ENCODE measurements at regions not wholly inside any gene's neighbourhood (a gene's known extent, or its start where the extent isn't known, plus 50 kb on each side); places are given as distances from the start of the nearest gene placed in this dataset.

- TF ChIP-seq, protein P1, sequence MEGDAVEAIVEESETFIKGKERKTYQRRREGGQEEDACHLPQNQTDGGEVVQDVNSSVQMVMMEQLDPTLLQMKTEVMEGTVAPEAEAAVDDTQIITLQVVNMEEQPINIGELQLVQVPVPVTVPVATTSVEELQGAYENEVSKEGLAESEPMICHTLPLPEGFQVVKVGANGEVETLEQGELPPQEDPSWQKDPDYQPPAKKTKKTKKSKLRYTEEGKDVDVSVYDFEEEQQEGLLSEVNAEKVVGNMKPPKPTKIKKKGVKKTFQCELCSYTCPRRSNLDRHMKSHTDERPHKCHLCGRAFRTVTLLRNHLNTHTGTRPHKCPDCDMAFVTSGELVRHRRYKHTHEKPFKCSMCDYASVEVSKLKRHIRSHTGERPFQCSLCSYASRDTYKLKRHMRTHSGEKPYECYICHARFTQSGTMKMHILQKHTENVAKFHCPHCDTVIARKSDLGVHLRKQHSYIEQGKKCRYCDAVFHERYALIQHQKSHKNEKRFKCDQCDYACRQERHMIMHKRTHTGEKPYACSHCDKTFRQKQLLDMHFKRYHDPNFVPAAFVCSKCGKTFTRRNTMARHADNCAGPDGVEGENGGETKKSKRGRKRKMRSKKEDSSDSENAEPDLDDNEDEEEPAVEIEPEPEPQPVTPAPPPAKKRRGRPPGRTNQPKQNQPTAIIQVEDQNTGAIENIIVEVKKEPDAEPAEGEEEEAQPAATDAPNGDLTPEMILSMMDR (IDR thresholded peaks at IDR 0.05): no peak
- TF ChIP-seq POLR2A (IDR thresholded peaks at IDR 0.05) (no peak), POLR2AphosphoS5 (IDR thresholded peaks at IDR 0.05) (no peak), EP300 (IDR thresholded peaks at IDR 0.05) (no peak)
- no peaks in the 10 kb centered on the region for H3K27me3 ChIP-seq
- H3K4me1 ChIP-seq: no peaks in the 10 kb centered on the region
- H3K27ac ChIP-seq: no peak overlapping the region
- DNase-seq: no peak
- H3K9me3 ChIP-seq: no peaks in the 10 kb centered on the region
- WGBS, 5 donors: 83 to 90% (median 86%) methylated on average over 4 of the region's 4 CpGs
- no peak overlapping the region for H3K4me3 ChIP-seq
- intact Hi-C loops (cut with DNase I; ENCODE audit: low total_unique reads): no loop called here
- H3K36me3 ChIP-seq: no peaks in the 10 kb centered on the region
These were observed 122.6 kb upstream of the FERMT1 start for GRCh38 chr20:6245436-6245835.

DNA sequence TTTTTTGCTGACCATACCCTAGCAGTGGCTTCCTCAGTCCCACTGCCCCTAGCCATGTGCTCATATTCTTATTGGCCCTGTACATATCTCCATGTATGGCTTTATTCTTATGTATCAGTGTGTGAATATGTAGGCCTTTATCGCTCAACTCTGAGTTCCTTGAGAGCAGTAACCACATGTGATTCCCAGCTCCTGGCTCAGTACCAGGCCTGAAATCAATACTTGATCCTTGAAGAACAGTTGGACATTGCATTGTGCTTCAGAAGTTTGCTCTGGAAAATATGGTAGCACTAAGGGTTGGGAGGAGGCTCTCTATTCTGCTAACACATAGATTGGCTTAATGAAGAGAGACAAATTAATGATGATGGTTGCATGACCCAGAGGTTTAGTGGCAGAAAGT, 118.8 kb upstream of the FERMT1 start:
- Histone ChIP-seq H3K36me3 (no peaks in the 10 kb centered on the region), H3K4me3 (no peak overlapping the region), H3K4me1 (no peaks in the 10 kb centered on the region), H3K9me3 (no peaks in the 10 kb centered on the region), H3K27me3 (no peaks in the 10 kb centered on the region), H3K27ac (no peak overlapping the region)
- 96 to 100% (median 98%) methylated on average over 1 of the region's 1 CpG for WGBS, 5 donors
- no peak for DNase-seq
- intact Hi-C loops (cut with DNase I; ENCODE audit: low total_unique reads): no loop called here
- TF ChIP-seq EP300 (IDR thresholded peaks at IDR 0.05) (no peak), POLR2AphosphoS5 (IDR thresholded peaks at IDR 0.05) (no peak), POLR2A (IDR thresholded peaks at IDR 0.05) (no peak)
- TF ChIP-seq, protein P1 (IDR thresholded peaks at IDR 0.05): no peak

GRCh38 chr20:6240059-6240458, 117.2 kb upstream of the FERMT1 start:
- no peaks in the 10 kb centered on the region for H3K27me3 ChIP-seq
- 95 to 100% (median 98%) methylated on average over 3 of the region's 3 CpGs for WGBS, 5 donors
- TF ChIP-seq POLR2A (IDR thresholded peaks at IDR 0.05) (no peak), EP300 (IDR thresholded peaks at IDR 0.05) (no peak), POLR2AphosphoS5 (IDR thresholded peaks at IDR 0.05) (no peak)
- TF ChIP-seq, protein P1 (IDR thresholded peaks at IDR 0.05): no peak
- H3K4me3 ChIP-seq: no peak overlapping the region
- no peaks in the 10 kb centered on the region for H3K9me3 ChIP-seq
- H3K36me3 ChIP-seq: no peaks in the 10 kb centered on the region
- no peak for DNase-seq
- H3K4me1 ChIP-seq: no peaks in the 10 kb centered on the region
- H3K27ac ChIP-seq: no peak overlapping the region
- intact Hi-C loops (cut with DNase I; ENCODE audit: low total_unique reads): no loop called here

DNA sequence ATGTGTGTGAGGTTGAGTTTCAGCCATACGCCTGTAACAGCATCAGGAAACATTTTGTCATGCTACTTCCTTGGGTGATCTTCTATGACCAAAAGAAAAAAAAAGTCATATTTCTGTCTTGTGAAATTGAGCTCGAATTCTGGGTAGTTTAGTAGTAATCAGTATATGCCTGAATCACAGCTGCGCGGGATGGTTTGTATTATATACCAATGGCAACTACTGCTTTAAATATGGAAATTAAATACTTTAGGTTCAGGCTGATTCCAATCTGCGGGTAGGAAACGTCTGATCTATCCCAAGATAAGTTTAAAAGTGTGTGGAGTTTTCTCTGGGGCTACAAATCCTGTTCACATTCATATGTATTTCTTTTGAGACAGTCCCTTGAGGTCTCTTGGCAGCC, 115.6 kb upstream of the FERMT1 start:
- Histone ChIP-seq H3K36me3 (no peaks in the 10 kb centered on the region), H3K27me3 (no peaks in the 10 kb centered on the region), H3K9me3 (no peaks in the 10 kb centered on the region), H3K4me1 (no peaks in the 10 kb centered on the region), H3K27ac (no peak overlapping the region), H3K4me3 (no peak overlapping the region)
- intact Hi-C loops (cut with DNase I; ENCODE audit: low total_unique reads): no loop called here
- no peak for DNase-seq
- no peak for TF ChIP-seq EP300 (IDR thresholded peaks at IDR 0.05)
- no peak for TF ChIP-seq POLR2AphosphoS5 (IDR thresholded peaks at IDR 0.05)
- TF ChIP-seq POLR2A (IDR thresholded peaks at IDR 0.05): no peak
- TF ChIP-seq, protein P1 (IDR thresholded peaks at IDR 0.05): no peak
- WGBS, 5 donors: 53 to 74% (median 67%) methylated on average over 6 of the region's 6 CpGs
